HL-60 (cell line): ENCODE measurements at regions not wholly inside any gene's neighbourhood (a gene's known extent, or its start where the extent isn't known, plus 50 kb on each side); places are given as distances from the start of the nearest gene placed in this dataset.

Experiments
- POLR2AphosphoS5 ChIP-seq: IDR thresholded peaks from 2 replicates; pipeline ENCODE4 v1.6.1; 2012; ENCODE audit warnings: low read depth
- SPI1 ChIP-seq: IDR thresholded peaks from 2 replicates; pipeline ENCODE4 v1.6.1; 2012; ENCODE audit warnings: low read depth, mild to moderate bottlenecking, borderline replicate concordance
- TF ChIP-seq, protein P1 (sequence below): IDR thresholded peaks from 2 replicates; pipeline ENCODE4 v1.6.1; 2012; ENCODE audit warnings: low read depth; ENCODE audit not compliant: insufficient replicate concordance
- TF ChIP-seq, protein P2 (sequence below): IDR thresholded peaks from one replicate; pipeline ENCODE4 v1.5.1; 2011; ENCODE audit warnings: low read length, control low read depth, inconsistent platforms; ENCODE audit not compliant: insufficient read depth

DNA sequence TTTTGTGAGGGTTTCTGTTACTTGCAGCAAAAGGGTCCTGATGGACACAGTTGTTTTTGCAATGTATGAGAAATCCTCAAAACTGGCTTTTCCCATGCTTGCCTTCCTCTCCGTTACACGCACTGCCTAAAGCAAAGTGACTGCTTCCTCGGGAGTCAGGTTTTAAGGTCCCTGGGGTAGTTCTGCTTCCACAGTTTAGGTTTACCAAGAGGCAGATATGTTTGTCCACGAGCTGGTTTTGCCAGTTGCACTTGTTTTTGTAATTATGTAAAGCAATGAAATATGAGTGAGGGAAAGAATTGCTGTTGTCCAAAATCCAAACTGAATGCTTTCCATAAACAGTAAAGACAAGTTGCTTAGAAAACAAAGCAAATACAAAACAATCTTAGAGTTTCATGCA is 290.7 kb upstream of the AMIGO2 start:
- TF ChIP-seq, protein P1, sequence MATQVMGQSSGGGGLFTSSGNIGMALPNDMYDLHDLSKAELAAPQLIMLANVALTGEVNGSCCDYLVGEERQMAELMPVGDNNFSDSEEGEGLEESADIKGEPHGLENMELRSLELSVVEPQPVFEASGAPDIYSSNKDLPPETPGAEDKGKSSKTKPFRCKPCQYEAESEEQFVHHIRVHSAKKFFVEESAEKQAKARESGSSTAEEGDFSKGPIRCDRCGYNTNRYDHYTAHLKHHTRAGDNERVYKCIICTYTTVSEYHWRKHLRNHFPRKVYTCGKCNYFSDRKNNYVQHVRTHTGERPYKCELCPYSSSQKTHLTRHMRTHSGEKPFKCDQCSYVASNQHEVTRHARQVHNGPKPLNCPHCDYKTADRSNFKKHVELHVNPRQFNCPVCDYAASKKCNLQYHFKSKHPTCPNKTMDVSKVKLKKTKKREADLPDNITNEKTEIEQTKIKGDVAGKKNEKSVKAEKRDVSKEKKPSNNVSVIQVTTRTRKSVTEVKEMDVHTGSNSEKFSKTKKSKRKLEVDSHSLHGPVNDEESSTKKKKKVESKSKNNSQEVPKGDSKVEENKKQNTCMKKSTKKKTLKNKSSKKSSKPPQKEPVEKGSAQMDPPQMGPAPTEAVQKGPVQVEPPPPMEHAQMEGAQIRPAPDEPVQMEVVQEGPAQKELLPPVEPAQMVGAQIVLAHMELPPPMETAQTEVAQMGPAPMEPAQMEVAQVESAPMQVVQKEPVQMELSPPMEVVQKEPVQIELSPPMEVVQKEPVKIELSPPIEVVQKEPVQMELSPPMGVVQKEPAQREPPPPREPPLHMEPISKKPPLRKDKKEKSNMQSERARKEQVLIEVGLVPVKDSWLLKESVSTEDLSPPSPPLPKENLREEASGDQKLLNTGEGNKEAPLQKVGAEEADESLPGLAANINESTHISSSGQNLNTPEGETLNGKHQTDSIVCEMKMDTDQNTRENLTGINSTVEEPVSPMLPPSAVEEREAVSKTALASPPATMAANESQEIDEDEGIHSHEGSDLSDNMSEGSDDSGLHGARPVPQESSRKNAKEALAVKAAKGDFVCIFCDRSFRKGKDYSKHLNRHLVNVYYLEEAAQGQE: no peak
- TF ChIP-seq POLR2AphosphoS5 (no peak), SPI1 (no peak)
- TF ChIP-seq, protein P2, sequence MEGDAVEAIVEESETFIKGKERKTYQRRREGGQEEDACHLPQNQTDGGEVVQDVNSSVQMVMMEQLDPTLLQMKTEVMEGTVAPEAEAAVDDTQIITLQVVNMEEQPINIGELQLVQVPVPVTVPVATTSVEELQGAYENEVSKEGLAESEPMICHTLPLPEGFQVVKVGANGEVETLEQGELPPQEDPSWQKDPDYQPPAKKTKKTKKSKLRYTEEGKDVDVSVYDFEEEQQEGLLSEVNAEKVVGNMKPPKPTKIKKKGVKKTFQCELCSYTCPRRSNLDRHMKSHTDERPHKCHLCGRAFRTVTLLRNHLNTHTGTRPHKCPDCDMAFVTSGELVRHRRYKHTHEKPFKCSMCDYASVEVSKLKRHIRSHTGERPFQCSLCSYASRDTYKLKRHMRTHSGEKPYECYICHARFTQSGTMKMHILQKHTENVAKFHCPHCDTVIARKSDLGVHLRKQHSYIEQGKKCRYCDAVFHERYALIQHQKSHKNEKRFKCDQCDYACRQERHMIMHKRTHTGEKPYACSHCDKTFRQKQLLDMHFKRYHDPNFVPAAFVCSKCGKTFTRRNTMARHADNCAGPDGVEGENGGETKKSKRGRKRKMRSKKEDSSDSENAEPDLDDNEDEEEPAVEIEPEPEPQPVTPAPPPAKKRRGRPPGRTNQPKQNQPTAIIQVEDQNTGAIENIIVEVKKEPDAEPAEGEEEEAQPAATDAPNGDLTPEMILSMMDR: no peak
